GM12878 (cell line): ENCODE measurements at regions not wholly inside any gene's neighbourhood (a gene's known extent, or its start where the extent isn't known, plus 50 kb on each side); places are given as distances from the start of the nearest gene placed in this dataset.

ENCODE experiments used
- EP300 ChIP-seq, 2 experiments: fragments of 150-350 bp in 1 of 2; IDR thresholded peaks; 2 replicates each; pipeline ENCODE4 v1.6.1; 2011 to 2012; ENCODE audit warnings: low read depth in 2 of 2, low read length in 2 of 2, borderline replicate concordance in 1 of 2, improper control_type of control experiment in 1 of 2, inconsistent platforms in 1 of 2; ENCODE audit not compliant: control insufficient read depth in 1 of 2
- RFX5 ChIP-seq: IDR thresholded peaks from 2 replicates; pipeline ENCODE4 v1.6.1; 2011; ENCODE audit warnings: low read depth, low read length, improper control_type of control experiment
- TF ChIP-seq, protein P1 (sequence below), 3 experiments: IDR thresholded peaks in 2 of 3; conservative IDR thresholded peaks in 1 of 3; 2 replicates each; pipeline ENCODE4 v1.5.1; 2011; ENCODE audit warnings: low read depth in 3 of 3, low read length in 3 of 3, mild to moderate bottlenecking in 3 of 3, control low read depth in 2 of 3, moderate library complexity in 2 of 3, inconsistent platforms in 1 of 3, mixed read lengths in 1 of 3; ENCODE audit not compliant: control insufficient read depth in 2 of 3, insufficient read depth in 1 of 3; ENCODE audit errors: extremely low read depth in 1 of 3
- TF ChIP-seq, protein P2 (sequence below): fragments of 450-650 bp; IDR thresholded peaks from 2 replicates; pipeline ENCODE4 v1.6.1; 2017; ENCODE audit warnings: mild to moderate bottlenecking, moderate library complexity

DNA sequence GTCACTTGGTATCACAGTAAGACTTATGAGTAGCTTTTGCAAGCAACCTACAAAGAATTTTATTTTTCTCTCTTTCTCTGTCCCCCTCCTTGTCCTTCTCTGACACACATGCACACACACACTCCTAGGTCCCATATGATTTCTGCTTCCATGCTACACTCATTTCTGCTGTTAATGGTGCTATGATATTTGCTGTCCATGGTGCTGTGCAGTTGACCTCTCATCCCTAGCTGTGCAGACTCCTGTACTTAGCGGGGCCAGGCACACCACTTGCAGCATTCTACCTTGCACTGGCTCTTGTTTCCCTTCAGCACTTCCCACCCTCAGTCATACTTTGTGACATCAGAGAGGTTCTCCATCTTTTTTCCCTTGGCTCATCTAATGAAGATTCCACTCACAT, 158.9 kb upstream of the CNTNAP4 start:
- TF ChIP-seq, protein P1, sequence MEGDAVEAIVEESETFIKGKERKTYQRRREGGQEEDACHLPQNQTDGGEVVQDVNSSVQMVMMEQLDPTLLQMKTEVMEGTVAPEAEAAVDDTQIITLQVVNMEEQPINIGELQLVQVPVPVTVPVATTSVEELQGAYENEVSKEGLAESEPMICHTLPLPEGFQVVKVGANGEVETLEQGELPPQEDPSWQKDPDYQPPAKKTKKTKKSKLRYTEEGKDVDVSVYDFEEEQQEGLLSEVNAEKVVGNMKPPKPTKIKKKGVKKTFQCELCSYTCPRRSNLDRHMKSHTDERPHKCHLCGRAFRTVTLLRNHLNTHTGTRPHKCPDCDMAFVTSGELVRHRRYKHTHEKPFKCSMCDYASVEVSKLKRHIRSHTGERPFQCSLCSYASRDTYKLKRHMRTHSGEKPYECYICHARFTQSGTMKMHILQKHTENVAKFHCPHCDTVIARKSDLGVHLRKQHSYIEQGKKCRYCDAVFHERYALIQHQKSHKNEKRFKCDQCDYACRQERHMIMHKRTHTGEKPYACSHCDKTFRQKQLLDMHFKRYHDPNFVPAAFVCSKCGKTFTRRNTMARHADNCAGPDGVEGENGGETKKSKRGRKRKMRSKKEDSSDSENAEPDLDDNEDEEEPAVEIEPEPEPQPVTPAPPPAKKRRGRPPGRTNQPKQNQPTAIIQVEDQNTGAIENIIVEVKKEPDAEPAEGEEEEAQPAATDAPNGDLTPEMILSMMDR (IDR thresholded peaks at IDR 0.05 in 2 of 3, conservative IDR thresholded peaks at IDR 0.05 in 1 of 3; ENCODE audit: control insufficient read depth in 2 of 3, extremely low read depth in 1 of 3, insufficient read depth in 1 of 3, low read depth in 3 of 3, low read length in 3 of 3): no peak
- TF ChIP-seq RFX5 (no peak), EP300 (IDR thresholded peaks at IDR 0.05; ENCODE audit: borderline replicate concordance in 1 of 2, control insufficient read depth in 1 of 2, low read depth in 2 of 2, low read length in 2 of 2) (no peak)
- TF ChIP-seq, protein P2, sequence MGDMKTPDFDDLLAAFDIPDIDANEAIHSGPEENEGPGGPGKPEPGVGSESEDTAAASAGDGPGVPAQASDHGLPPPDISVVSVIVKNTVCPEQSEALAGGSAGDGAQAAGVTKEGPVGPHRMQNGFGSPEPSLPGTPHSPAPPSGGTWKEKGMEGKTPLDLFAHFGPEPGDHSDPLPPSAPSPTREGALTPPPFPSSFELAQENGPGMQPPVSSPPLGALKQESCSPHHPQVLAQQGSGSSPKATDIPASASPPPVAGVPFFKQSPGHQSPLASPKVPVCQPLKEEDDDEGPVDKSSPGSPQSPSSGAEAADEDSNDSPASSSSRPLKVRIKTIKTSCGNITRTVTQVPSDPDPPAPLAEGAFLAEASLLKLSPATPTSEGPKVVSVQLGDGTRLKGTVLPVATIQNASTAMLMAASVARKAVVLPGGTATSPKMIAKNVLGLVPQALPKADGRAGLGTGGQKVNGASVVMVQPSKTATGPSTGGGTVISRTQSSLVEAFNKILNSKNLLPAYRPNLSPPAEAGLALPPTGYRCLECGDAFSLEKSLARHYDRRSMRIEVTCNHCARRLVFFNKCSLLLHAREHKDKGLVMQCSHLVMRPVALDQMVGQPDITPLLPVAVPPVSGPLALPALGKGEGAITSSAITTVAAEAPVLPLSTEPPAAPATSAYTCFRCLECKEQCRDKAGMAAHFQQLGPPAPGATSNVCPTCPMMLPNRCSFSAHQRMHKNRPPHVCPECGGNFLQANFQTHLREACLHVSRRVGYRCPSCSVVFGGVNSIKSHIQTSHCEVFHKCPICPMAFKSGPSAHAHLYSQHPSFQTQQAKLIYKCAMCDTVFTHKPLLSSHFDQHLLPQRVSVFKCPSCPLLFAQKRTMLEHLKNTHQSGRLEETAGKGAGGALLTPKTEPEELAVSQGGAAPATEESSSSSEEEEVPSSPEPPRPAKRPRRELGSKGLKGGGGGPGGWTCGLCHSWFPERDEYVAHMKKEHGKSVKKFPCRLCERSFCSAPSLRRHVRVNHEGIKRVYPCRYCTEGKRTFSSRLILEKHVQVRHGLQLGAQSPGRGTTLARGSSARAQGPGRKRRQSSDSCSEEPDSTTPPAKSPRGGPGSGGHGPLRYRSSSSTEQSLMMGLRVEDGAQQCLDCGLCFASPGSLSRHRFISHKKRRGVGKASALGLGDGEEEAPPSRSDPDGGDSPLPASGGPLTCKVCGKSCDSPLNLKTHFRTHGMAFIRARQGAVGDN: no peak
